NT2/D1 (cell line): ENCODE measurements at regions not wholly inside any gene's neighbourhood (a gene's known extent, or its start where the extent isn't known, plus 50 kb on each side); places are given as distances from the start of the nearest gene placed in this dataset.

Experiments used
- DNase-seq: peaks from one replicate; pipeline ENCODE4 v3.0.0-alpha.2; 2011; ENCODE audit warnings: low read depth, low spot score
- H3K27me3 ChIP-seq: 2 replicates; pipeline ENCODE4 v1.6.0; 2011; ENCODE audit warnings: mild to moderate bottlenecking; ENCODE audit not compliant: insufficient read length, insufficient read depth
- H3K36me3 ChIP-seq: 2 replicates; pipeline ENCODE4 v1.6.1; 2011; ENCODE audit warnings: mild to moderate bottlenecking, low read length, mixed read lengths; ENCODE audit not compliant: insufficient read depth, insufficient read length
- H3K4me1 ChIP-seq: 2 replicates; pipeline ENCODE4 v1.5.1; 2011; ENCODE audit not compliant: insufficient read depth, insufficient read length
- H3K4me3 ChIP-seq: 2 replicates; pipeline ENCODE4 v1.5.1; 2011; ENCODE audit warnings: low read depth; ENCODE audit not compliant: insufficient read length
- H3K9ac ChIP-seq: 2 replicates; pipeline ENCODE4 v1.6.0; 2011; ENCODE audit warnings: low read depth; ENCODE audit not compliant: insufficient read length
- H3K9me3 ChIP-seq: 2 replicates; pipeline ENCODE4 v1.5.1; 2011; ENCODE audit warnings: mild to moderate bottlenecking, low read length; ENCODE audit not compliant: insufficient read depth
- SUZ12 ChIP-seq: IDR thresholded peaks from 2 replicates; pipeline ENCODE4 v1.6.1; 2011; ENCODE audit not compliant: insufficient read length, insufficient read depth; ENCODE audit errors: extremely low read depth
- YY1 ChIP-seq: IDR thresholded peaks from 2 replicates; pipeline ENCODE4 v1.6.1; 2011; ENCODE audit not compliant: insufficient read length, insufficient read depth
- ZNF274 ChIP-seq: IDR thresholded peaks from 2 replicates; pipeline ENCODE4 v1.6.1; 2011; ENCODE audit warnings: mild to moderate bottlenecking, low read depth, low read length

DNA sequence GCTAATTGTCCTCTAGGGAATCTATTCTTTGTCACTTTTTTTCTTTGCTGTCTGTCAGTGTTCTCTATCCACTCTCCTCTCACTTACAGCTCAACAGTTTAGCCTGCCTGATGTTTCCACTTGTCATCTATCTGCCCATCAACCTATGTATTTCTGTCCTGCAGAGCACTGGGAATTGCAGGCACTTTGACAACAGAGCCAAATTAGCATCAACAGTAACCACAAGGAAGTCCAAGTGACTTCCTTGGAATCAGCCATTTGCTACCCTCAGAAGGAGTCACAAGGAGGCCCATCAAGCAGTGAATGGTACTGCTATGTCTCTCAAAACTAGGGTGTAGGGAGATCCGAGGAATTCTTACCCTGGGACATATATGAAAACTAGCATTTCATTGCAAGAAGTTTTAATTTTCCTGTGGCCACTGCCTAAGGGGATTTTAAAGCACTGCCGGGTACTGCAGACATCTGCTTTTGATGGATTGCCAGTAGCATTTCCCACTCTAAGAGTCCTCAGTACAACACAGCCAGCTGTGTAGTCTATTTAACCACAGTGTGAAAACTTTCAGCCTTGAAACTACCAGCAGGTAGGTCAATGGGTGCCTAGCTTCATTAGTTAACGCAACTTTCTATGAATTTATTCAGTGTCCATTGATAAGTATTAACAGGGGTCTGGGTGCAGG, 898.8 kb downstream of the NTRK3 start:
- no peak for DNase-seq
- no peaks in the 10 kb centered on the region; the same call in 1 of the 2 replicates for H3K9me3 ChIP-seq
- H3K4me3 ChIP-seq = no peak overlapping the region

DNA sequence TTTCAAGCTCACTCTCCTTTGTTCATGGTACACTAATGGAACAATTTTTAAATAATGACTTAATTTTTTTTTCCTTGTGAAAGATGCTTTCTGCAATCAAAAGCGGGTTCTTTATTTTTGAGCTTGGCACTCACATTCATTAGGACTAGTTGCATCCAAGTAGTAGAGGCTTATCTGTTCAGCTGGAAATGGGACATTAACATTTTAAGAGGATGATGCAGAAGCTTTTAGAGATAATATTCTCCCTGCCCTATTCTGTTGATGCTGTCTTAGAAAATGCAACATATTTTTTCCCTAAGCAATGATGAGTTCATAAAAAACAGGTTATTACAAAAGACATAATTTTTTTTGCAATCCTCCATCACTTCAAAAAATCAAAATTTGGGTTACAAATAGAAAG, 900.6 kb downstream of the NTRK3 start:
- no peaks in the 10 kb centered on the region for H3K4me1 ChIP-seq
- no peak overlapping the region for H3K9ac ChIP-seq
- no peak overlapping the region for H3K4me3 ChIP-seq
- no peaks in the 10 kb centered on the region for H3K27me3 ChIP-seq
- no peaks in the 10 kb centered on the region; the same call in 1 of the 2 replicates for H3K9me3 ChIP-seq
- no peak for DNase-seq
- no peaks in the 10 kb centered on the region for H3K36me3 ChIP-seq
- TF ChIP-seq ZNF274 (no peak), SUZ12 (no peak), YY1 (no peak)

More for the DNA sequence above, 898.8 kb downstream of the NTRK3 start:
- TF ChIP-seq YY1 (no peak), ZNF274 (no peak), SUZ12 (no peak)
- H3K27me3 ChIP-seq = no peaks in the 10 kb centered on the region
- no peaks in the 10 kb centered on the region for H3K4me1 ChIP-seq
- H3K36me3 ChIP-seq = no peaks in the 10 kb centered on the region
- no peak overlapping the region for H3K9ac ChIP-seq

DNA sequence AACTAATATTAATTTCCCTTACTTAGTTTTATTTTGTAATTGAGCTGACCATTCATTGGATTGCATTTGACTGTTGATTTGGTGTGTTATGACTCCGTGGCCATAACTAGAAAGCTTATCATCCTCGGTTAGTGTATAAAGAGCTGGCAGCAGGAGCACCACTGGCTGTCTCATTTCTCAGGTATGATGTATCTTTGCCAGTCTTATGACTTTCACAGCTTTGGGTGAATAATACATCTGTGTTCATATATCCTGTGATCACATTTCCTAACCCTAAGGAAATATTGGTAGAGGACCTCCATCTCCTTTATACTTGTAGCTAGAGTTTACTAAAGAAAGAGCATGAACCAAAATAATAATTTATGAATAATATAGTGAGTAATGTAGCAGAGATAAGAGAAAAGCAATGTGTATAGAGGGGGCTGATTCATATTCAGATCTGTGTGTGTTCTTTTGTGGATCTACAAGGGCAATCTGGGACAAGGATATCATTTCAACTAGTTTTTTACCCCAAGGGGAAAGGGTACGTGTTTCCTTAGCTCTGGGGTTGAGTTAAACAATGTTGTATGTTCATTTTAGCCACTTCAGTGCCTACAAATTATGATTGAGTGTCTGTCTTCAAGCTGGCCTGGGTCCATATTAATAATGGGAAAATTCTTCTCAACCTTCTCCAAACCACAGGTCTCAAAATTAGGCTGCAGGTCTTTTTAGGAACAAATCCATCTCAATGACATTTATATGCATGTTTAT, 901.7 kb downstream of the NTRK3 start:
- Histone ChIP-seq H3K9ac (no peak overlapping the region), H3K36me3 (no peaks in the 10 kb centered on the region), H3K4me1 (no peaks in the 10 kb centered on the region), H3K9me3 (no peaks in the 10 kb centered on the region; the same call in 1 of the 2 replicates), H3K4me3 (no peak overlapping the region), H3K27me3 (no peaks in the 10 kb centered on the region)
- TF ChIP-seq SUZ12 (no peak), ZNF274 (no peak), YY1 (no peak)
- DNase-seq = no peak

DNA sequence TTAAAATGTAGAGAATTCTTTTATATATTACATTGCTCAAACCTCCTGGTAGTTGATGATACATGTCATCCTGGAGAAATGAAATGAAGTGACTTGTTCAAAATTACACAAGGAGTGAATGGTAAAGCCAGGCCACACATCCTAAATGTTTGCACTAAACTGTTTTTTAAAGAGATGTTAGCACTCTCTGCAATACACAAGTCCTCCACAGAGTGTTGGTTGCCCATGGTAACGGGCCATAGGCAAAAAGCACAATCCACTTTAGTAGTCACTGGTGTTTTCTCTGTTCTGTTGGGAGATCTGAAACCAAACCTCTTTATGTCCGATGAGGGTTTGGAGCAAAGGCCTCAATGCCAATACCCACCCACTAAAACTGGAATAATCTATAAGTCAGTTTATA, 907.4 kb downstream of the NTRK3 start:
- no peak for DNase-seq
- Histone ChIP-seq H3K9ac (no peak overlapping the region), H3K9me3 (no peaks in the 10 kb centered on the region), H3K27me3 (no peaks in the 10 kb centered on the region), H3K36me3 (no peaks in the 10 kb centered on the region), H3K4me3 (no peak overlapping the region), H3K4me1 (no peaks in the 10 kb centered on the region)
- TF ChIP-seq SUZ12 (no peak), YY1 (no peak), ZNF274 (no peak)

DNA sequence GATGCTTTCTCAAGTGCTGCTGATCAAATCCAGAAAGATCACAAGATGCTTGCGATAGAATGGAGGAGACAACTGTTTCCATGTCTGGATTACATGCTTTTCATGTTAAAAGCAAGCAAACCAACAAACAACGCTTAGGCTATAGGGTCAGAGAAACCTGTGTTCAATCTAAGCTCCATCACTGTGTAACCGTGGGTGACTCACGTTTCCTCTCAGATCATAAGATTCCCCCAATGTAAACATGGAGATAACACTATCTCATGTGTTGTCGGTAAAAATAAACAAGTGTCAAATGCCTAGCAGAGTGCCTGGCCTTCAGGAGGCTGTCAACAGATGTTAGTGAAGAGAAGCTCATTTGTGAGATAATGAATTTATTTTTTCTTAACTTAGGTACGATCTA, 907.8 kb downstream of the NTRK3 start:
- H3K36me3 ChIP-seq = no peaks in the 10 kb centered on the region
- no peaks in the 10 kb centered on the region for H3K4me1 ChIP-seq
- H3K9me3 ChIP-seq = no peaks in the 10 kb centered on the region
- TF ChIP-seq ZNF274 = no peak
- no peak for TF ChIP-seq SUZ12
- no peak for TF ChIP-seq YY1
- no peak overlapping the region for H3K4me3 ChIP-seq
- no peak for DNase-seq
- no peaks in the 10 kb centered on the region for H3K27me3 ChIP-seq
- no peak overlapping the region for H3K9ac ChIP-seq

DNA sequence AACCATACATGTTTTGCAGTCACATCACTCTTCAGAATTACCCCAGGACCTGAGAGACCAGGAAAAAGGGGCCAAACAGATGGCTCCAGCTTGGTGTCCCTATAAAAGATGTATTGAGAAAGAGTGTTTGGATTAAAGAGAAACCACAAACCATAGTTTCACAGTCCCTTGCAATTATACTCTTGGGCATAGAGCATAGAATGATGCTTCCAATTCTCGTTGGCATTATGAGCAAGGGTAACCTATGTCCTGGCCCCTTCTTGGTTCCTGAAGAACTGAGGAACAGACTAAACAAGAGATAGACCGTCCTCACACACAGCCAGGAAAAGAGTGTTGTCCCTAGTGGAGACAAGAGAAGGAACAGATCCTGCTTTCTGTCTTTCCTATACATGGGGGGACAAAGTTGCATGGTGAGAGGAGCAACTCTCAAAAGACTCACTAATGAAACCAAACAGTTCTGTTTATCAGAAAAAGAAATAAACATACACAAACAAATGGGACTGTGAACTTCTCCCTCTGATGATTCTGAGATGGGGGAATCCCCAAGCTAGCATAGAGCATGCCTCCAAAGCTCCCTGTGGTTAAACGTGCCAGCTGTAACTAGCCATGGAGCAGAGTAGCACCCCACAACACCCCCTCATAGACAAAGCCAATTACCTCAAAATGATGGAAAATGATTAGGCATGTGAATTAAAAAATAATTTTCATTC, 908.6 kb downstream of the NTRK3 start:
- no peaks in the 10 kb centered on the region for H3K27me3 ChIP-seq
- H3K36me3 ChIP-seq = no peaks in the 10 kb centered on the region
- no peak overlapping the region for H3K4me3 ChIP-seq
- H3K4me1 ChIP-seq = no peaks in the 10 kb centered on the region
- TF ChIP-seq YY1 (no peak), ZNF274 (no peak), SUZ12 (no peak)
- DNase-seq = no peak
- H3K9me3 ChIP-seq = no peaks in the 10 kb centered on the region
- H3K9ac ChIP-seq = no peak overlapping the region

DNA sequence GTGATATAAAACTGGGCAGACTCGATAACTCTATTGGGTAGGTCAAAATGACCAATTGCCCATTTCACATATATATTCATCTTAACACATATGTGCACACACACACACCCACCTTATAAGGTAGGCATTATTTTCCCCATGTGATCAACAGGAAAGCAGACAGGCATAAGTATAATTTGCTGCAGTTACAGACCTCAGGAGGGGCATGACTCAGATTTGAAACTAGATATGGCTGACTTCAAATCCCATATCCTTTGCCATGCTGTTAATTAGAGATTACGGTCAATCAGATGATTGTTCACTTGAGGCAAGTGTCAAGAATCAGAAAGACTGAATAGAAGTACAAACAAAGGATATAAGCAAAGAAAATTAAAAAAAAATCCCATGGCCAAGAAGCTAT, 910.6 kb downstream of the NTRK3 start:
- H3K9me3 ChIP-seq = no peaks in the 10 kb centered on the region
- H3K4me3 ChIP-seq = no peak overlapping the region
- TF ChIP-seq SUZ12 (no peak), YY1 (no peak), ZNF274 (no peak)
- no peak for DNase-seq
- no peaks in the 10 kb centered on the region for H3K27me3 ChIP-seq
- no peaks in the 10 kb centered on the region for H3K36me3 ChIP-seq
- no peak overlapping the region for H3K9ac ChIP-seq
- H3K4me1 ChIP-seq = no peaks in the 10 kb centered on the region

DNA sequence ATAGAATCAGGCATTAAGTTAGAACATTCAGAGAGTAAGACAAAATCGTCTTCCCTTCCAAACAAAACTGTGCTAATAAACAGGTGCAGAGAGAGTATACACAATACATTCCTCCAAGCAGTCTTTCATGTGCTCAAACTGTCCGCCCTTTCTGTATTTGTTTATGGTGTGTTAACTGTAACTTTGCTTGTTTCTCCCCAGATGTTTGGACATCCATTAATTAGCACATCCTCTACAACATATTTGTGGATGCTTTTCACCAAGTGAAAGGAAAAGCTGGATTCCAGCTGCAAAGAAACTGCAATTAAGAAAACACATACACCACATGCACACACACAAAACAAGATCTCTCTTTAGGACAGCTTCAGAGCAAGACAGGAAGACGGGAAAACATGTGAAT, 912.6 kb downstream of the NTRK3 start:
- Histone ChIP-seq H3K4me1 (no peaks in the 10 kb centered on the region), H3K9ac (no peak overlapping the region), H3K9me3 (no peaks in the 10 kb centered on the region), H3K4me3 (no peak overlapping the region), H3K27me3 (no peaks in the 10 kb centered on the region), H3K36me3 (no peaks in the 10 kb centered on the region)
- no peak for TF ChIP-seq YY1
- no peak for TF ChIP-seq ZNF274
- TF ChIP-seq SUZ12 = no peak
- no peak for DNase-seq
